ENCODE measurements at regions not wholly inside any gene's neighbourhood (a gene's known extent, or its start where the extent isn't known, plus 50 kb on each side); places are given as distances from the start of the nearest gene placed in this dataset.
"Not testable (repeated sequence)": the region's sequence is repeated elsewhere in the genome, so short reads cannot be mapped to it uniquely, and the experiment has no call there.

DNA sequence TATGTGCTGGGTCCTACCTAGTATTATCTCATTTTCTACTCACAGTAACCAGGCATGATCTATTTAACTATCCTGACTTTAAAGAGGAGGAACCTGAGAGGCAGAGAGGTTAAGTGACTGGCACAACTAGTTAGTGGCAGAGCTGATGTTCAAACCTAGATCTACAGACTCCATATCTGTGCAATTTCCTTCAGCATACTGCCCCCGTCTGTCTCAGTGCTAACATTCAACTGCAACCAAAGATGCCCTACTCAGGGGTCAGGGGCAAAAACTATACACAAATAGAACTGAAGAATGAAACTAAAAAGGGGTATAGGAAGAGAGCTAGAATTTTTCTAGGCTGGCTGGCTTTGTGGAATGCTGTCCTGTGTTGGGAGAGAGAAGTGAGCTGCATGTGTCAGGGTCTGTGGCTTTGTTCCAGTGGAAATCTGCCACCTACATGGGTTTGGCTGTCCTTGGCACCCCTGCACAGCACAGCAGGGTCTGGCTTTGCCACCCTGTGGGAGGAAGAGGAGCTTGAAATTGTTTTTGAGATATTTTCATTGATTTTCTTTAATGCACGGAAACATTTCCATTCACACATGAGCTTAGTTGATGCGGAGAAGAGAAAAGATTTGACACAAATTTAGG is 368.5 kb downstream of the RPS6KC1 start:
- TF ChIP-seq, protein P1, sequence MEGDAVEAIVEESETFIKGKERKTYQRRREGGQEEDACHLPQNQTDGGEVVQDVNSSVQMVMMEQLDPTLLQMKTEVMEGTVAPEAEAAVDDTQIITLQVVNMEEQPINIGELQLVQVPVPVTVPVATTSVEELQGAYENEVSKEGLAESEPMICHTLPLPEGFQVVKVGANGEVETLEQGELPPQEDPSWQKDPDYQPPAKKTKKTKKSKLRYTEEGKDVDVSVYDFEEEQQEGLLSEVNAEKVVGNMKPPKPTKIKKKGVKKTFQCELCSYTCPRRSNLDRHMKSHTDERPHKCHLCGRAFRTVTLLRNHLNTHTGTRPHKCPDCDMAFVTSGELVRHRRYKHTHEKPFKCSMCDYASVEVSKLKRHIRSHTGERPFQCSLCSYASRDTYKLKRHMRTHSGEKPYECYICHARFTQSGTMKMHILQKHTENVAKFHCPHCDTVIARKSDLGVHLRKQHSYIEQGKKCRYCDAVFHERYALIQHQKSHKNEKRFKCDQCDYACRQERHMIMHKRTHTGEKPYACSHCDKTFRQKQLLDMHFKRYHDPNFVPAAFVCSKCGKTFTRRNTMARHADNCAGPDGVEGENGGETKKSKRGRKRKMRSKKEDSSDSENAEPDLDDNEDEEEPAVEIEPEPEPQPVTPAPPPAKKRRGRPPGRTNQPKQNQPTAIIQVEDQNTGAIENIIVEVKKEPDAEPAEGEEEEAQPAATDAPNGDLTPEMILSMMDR (IDR thresholded peaks at IDR 0.05; ENCODE audit: low read depth, low read length, missing control alignments): no peak
- no peak for DNase-seq (ENCODE audit: low read depth)
- H3K4me3 ChIP-seq (ENCODE audit: low read depth, low read length): no peak overlapping the region

DNA sequence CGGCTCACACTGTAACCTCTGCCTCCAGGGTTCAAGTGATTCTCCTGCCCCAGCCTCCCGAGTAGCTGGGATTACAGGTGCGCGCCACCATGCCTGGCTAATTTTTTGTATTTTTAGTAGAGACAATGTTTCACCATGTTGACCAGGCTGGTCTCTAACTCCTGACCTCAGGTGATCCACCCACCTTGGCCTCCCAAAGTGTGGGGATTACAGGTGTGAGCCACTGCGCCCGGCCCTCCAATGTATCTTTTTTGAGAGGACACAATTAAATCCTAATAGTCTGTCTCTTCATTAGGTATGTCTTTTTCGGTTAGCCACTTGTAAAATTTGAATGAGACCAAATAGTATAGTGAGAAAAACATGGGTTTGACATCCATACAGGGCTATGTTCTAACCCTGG is 370.1 kb downstream of the RPS6KC1 start:
- not testable (repeated sequence) for DNase-seq (ENCODE audit: low read depth); H3K4me3 ChIP-seq (ENCODE audit: low read depth, low read length)

- TF ChIP-seq, protein P1 (IDR thresholded peaks at IDR 0.05; ENCODE audit: low read depth, low read length, missing control alignments): no peak
- H3K4me3 ChIP-seq (ENCODE audit: low read depth, low read length): no peak overlapping the region
- DNase-seq (ENCODE audit: low read depth): no peak
These were observed 372.0 kb downstream of the RPS6KC1 start for GRCh38 chr1:213423041-213423440.

DNA sequence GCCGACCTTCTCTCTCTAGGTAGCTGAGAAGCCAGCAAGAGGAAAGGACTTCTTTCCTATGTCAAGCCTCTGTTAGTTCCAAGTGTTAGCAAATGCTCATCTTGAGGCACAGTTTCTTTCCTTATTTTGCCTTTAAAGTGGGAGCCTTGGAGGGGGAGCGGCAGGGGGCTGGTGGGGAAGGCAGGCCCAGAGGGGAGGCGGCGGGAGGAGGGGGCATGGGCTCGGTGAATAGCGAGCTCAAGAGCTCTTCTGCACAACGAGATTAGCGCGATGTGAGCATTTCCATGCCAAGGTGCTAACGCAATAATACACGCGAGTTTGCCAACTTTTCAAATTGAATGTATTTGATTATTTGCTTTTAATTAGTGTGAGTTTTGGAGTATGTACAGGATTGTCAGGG is 372.6 kb downstream of the RPS6KC1 start:
- TF ChIP-seq, protein P1 (IDR thresholded peaks at IDR 0.05; ENCODE audit: low read depth, low read length, missing control alignments): no peak
- no peak overlapping the region for H3K4me3 ChIP-seq (ENCODE audit: low read depth, low read length)
- DNase-seq (ENCODE audit: low read depth): no peak

- TF ChIP-seq, protein P1 (IDR thresholded peaks at IDR 0.05; ENCODE audit: low read depth, low read length, missing control alignments): no peak
- H3K4me3 ChIP-seq (ENCODE audit: low read depth, low read length): no peak overlapping the region
- DNase-seq (ENCODE audit: low read depth): no peak
These were observed 374.5 kb downstream of the RPS6KC1 start for GRCh38 chr1:213425376-213426030.

- TF ChIP-seq, protein P1 (IDR thresholded peaks at IDR 0.05; ENCODE audit: low read depth, low read length, missing control alignments): no peak
- no peak for DNase-seq (ENCODE audit: low read depth)
- H3K4me3 ChIP-seq (ENCODE audit: low read depth, low read length): no peak overlapping the region
These were observed 378.6 kb downstream of the RPS6KC1 start for GRCh38 chr1:213429642-213430041.

GRCh38 chr1:213435715-213436114 is 384.7 kb downstream of the RPS6KC1 start:
- no peak overlapping the region for H3K4me3 ChIP-seq (ENCODE audit: low read depth, low read length)
- no peak for DNase-seq (ENCODE audit: low read depth)
- TF ChIP-seq, protein P1 (IDR thresholded peaks at IDR 0.05; ENCODE audit: low read depth, low read length, missing control alignments): no peak

All from GM12864 (cell line).